K562 (cell line): ENCODE measurements at regions not wholly inside any gene's neighbourhood (a gene's known extent, or its start where the extent isn't known, plus 50 kb on each side); places are given as distances from the start of the nearest gene placed in this dataset.

Experiments
- ATAC-seq: fragments of 200-7000 bp; cut with Tn5 transposase; 3 replicates; pipeline ENCODE4 v1.9.1; 2020; ENCODE audit warnings: moderate library complexity
- BruUV-seq: library from RNA; stranded (reverse); fragments of 400-500 nt; replicated peaks from 2 replicates; lab custom pipeline; 2021; lab: Mats Ljungman, UMichigan
- CTCF ChIA-PET: fragments of 300-600 bp; formaldehyde crosslinking; extraction: SDS; loops from one replicate; lab custom pipeline; 2021; ENCODE audit warnings: low intra/inter-chr PET ratio; lab: Yijun Ruan, JAX
- POLR2A ChIA-PET: fragments of 300-600, 350-650 bp; sonication (Branson Sonifier 250); formaldehyde crosslinking; extraction: SDS; loops from one replicate; lab custom pipeline; 2021; ENCODE audit warnings: antibody characterized with exemption, inconsistent platforms; lab: Yijun Ruan, JAX
- DNase-seq, 4 experiments: peaks; one replicate each; pipeline versions ENCODE4 v3.0.0 to v3.0.0-alpha.2; 2011 to 2018; ENCODE audit warnings: low spot score in 3 of 4, mixed read lengths in 3 of 4; ENCODE audit errors: extremely low read depth in 1 of 4
- FAIRE-seq: peaks from 2 replicates; lab custom pipeline; 2011; peaks lifted over from hg19 to GRCh38; lab: Jason Lieb, UNC
- H2AFZ ChIP-seq: 2 replicates; pipeline ENCODE4 v1.6.0; 2011; ENCODE audit warnings: low read depth, low read length, control low read depth, inconsistent platforms
- H3K27ac ChIP-seq: fragments of 200-600 bp; 3 replicates; pipeline ENCODE4 v1.8.0; 2011; ENCODE audit warnings: low read depth, mild to moderate bottlenecking, control low read depth, inconsistent platforms, low read length, moderate library complexity, mixed read lengths; ENCODE audit errors: extremely low read depth
- H3K27me3 ChIP-seq, 2 experiments: fragments of 300-600 bp in 1 of 2; 2 replicates in 1 of 2; 3 replicates in 1 of 2; pipeline versions ENCODE4 v1.6.0 to v1.8.0; 2011; ENCODE audit warnings: inconsistent platforms in 2 of 2, low read length in 2 of 2, mild to moderate bottlenecking in 1 of 2, mixed read lengths in 1 of 2, moderate library complexity in 1 of 2; ENCODE audit not compliant: control insufficient read depth in 2 of 2, insufficient read depth in 2 of 2
- H3K36me3 ChIP-seq: fragments of 300-600 bp; 3 replicates; pipeline ENCODE4 v1.8.0; 2011; ENCODE audit warnings: mild to moderate bottlenecking, low read length, inconsistent platforms; ENCODE audit not compliant: control insufficient read depth, insufficient read depth
- H3K4me1 ChIP-seq, 2 experiments: fragments of 200-600 bp in 1 of 2; replicated peaks in 1 of 2; 2 replicates in 1 of 2; 3 replicates in 1 of 2; pipeline versions ENCODE4 v1.5.1 to v1.8.0; 2011; ENCODE audit warnings: inconsistent platforms in 2 of 2, low read length in 2 of 2, mild to moderate bottlenecking in 1 of 2, mixed read lengths in 1 of 2, moderate library complexity in 1 of 2; ENCODE audit not compliant: control insufficient read depth in 2 of 2, insufficient read depth in 2 of 2
- H3K4me2 ChIP-seq: 2 replicates; pipeline ENCODE4 v1.6.1; 2011; ENCODE audit warnings: low read length, control low read depth, inconsistent platforms, mixed read lengths; ENCODE audit not compliant: insufficient read depth
- H3K4me3 ChIP-seq: fragments of 200-600 bp; sonication (generic), shearing (Covaris generic); 2 replicates; pipeline ENCODE4 v1.5.1; 2016; ENCODE audit warnings: control low read depth, inconsistent platforms
- H3K79me2 ChIP-seq: fragments of 200-600 bp; 3 replicates; pipeline ENCODE4 v1.8.0; 2011; ENCODE audit warnings: low read length, inconsistent platforms; ENCODE audit not compliant: control insufficient read depth, insufficient read depth
- H3K9ac ChIP-seq, 2 experiments: 2 replicates each; pipeline versions ENCODE4 v1.6.0 to v1.6.1; 2011; ENCODE audit warnings: low read depth in 2 of 2, low read length in 2 of 2, control low read depth in 1 of 2, inconsistent platforms in 1 of 2, mild to moderate bottlenecking in 1 of 2, mixed read lengths in 1 of 2; ENCODE audit not compliant: insufficient read depth in 1 of 2
- H3K9me1 ChIP-seq: one replicate; pipeline ENCODE4 v1.6.0; 2011; ENCODE audit warnings: inconsistent platforms, mild to moderate bottlenecking, low read length, moderate library complexity; ENCODE audit not compliant: control insufficient read depth, insufficient read depth
- H3K9me3 ChIP-seq: replicated peaks from 2 replicates; pipeline ENCODE4 v1.5.1; 2011; ENCODE audit warnings: low read depth, low read length, inconsistent platforms; ENCODE audit not compliant: control insufficient read depth, insufficient read depth
- H4K20me1 ChIP-seq: replicated peaks from 2 replicates; pipeline ENCODE4 v1.6.1; 2011; ENCODE audit warnings: low read length, inconsistent platforms, mixed read lengths; ENCODE audit not compliant: control insufficient read depth, insufficient read depth
- FOXO4 ChIP-seq: fragments of 450-650 bp; formaldehyde crosslinking; IDR thresholded peaks from 2 replicates; pipeline ENCODE4 v1.4.0; 2020; ENCODE audit warnings: mild to moderate bottlenecking, moderate library complexity
- HEY1 ChIP-seq: fragments of 250-450 bp; sonication (Bioruptor Pico); IDR thresholded peaks from 2 replicates; pipeline ENCODE4 v1.5.0; 2020; ENCODE audit warnings: mild to moderate bottlenecking, moderate library complexity, borderline replicate concordance
- PTTG1 ChIP-seq: fragments of 450-650 bp; IDR thresholded peaks from 2 replicates; pipeline ENCODE4 v1.6.1; 2016; ENCODE audit warnings: low read depth, mild to moderate bottlenecking, missing genetic modification characterization, missing compliant biosample characterization
- RBM15 ChIP-seq: fragments of 200-400 bp; formaldehyde crosslinking; IDR thresholded peaks from 2 replicates; pipeline ENCODE4 v1.6.1; 2018; ENCODE audit warnings: mild to moderate bottlenecking, low read length, moderate library complexity; ENCODE audit not compliant: insufficient read depth
- TCF3 ChIP-seq: sonication (generic); formaldehyde crosslinking; IDR thresholded peaks from 2 replicates; pipeline ENCODE4 v1.4.0; 2020; ENCODE audit warnings: mild to moderate bottlenecking, missing genetic modification reagents
- ZC3H8 ChIP-seq: fragments of 450-650 bp; IDR thresholded peaks from 2 replicates; pipeline ENCODE4 v1.6.1; 2017
- ZNF395 ChIP-seq: fragments of 200-800 bp; sonication (Bioruptor generic); IDR thresholded peaks from 2 replicates; pipeline ENCODE4 v1.6.1; 2017; ENCODE audit warnings: missing genetic modification characterization, missing compliant biosample characterization
- WGBS: fragments of 100-300 bp; shearing (Covaris generic); methylation state at CpG from one replicate; pipeline ENCODE4 v1.1.6; 2016; ENCODE audit warnings: low coverage, mixed read lengths; ENCODE audit not compliant: insufficient coverage; ENCODE audit errors: missing lambda C conversion rate; 5-methylcytosine and 5-hydroxymethylcytosine counted together
- in situ Hi-C: fragments of 300-500 bp; cut with MboI; formaldehyde crosslinking; loops from 4 replicates; pipeline ENCODE4 v1.15.0; 2018; ENCODE audit warnings: inconsistent platforms, mixed read lengths
- intact Hi-C: fragments of 100-400 bp; cut with micrococcal nuclease; formaldehyde crosslinking; loops from 2 replicates; pipeline ENCODE4 v1.14.2; 2022

- H3K27me3 ChIP-seq = no peaks in the 10 kb centered on the region
- DNase-seq = no peak
- no peak overlapping the region for H3K4me3 ChIP-seq
- no peak for TF ChIP-seq ZC3H8
- no peak for TF ChIP-seq HEY1
- no peak for TF ChIP-seq FOXO4 (CRISPR knock-in tag)
- no peak for TF ChIP-seq TCF3 (CRISPR knock-in tag)
- TF ChIP-seq RBM15 = no peak
- no peak for TF ChIP-seq ZNF395 (CRISPR knock-in tag)
- TF ChIP-seq PTTG1 = no peak
- no peaks in the 10 kb centered on the region for H3K9me1 ChIP-seq
- in situ Hi-C loops (no loop called here), intact Hi-C loops (no loop called here)
- CTCF ChIA-PET = no interaction called here
- no peak overlapping the region for H3K4me2 ChIP-seq
- POLR2A ChIA-PET = no interaction called here
- H2AFZ ChIP-seq = no peak overlapping the region
- no peak overlapping the region for H3K27ac ChIP-seq
- FAIRE-seq = no peak
- 0% methylated on average over 7 of the region's 7 CpGs for WGBS
- H4K20me1 ChIP-seq = no peaks in the 10 kb centered on the region
- ATAC-seq = no peak
- no peaks in the 10 kb centered on the region for H3K36me3 ChIP-seq
- no TSS peak for BruUV-seq
- H3K4me1 ChIP-seq = no peaks in the 10 kb centered on the region
- H3K9ac ChIP-seq = no peak overlapping the region
- H3K9me3 ChIP-seq = no peaks in the 10 kb centered on the region
- no peaks in the 10 kb centered on the region for H3K79me2 ChIP-seq
Observed at GRCh38 chr10:2051108-2051507, 313.8 kb upstream of the ADARB2 start.
